H1 (cell line): ENCODE measurements at regions not wholly inside any gene's neighbourhood (a gene's known extent, or its start where the extent isn't known, plus 50 kb on each side); places are given as distances from the start of the nearest gene placed in this dataset.

Source experiments
- CTCF ChIA-PET: fragments of 300-600 bp; sonication (Branson Sonifier 250); formaldehyde crosslinking; loops from one replicate; lab custom pipeline; 2021; ENCODE audit not compliant: partially characterized antibody; lab: Charles Lee
- POLR2A ChIA-PET: fragments of 300-600 bp; sonication (Branson Sonifier 250); formaldehyde crosslinking; loops from one replicate; lab custom pipeline; 2021; ENCODE audit warnings: inconsistent platforms; ENCODE audit not compliant: partially characterized antibody; lab: Charles Lee
- DNase-seq, 2 experiments: peaks; one replicate each; pipeline versions ENCODE4 v3.0.0 to v3.0.0-alpha.2; 2010 to 2022; ENCODE audit warnings: low spot score in 2 of 2, low read depth in 1 of 2, mixed read lengths in 1 of 2
- FAIRE-seq: peaks from 2 replicates; lab custom pipeline; 2011; peaks lifted over from hg19 to GRCh38; lab: Jason Lieb, UNC
- H2AFZ ChIP-seq: 2 replicates; pipeline ENCODE4 v1.8.1; 2012; ENCODE audit warnings: low read length, inconsistent platforms
- H2AK5ac ChIP-seq: 2 replicates; pipeline ENCODE4 v1.6.1; 2013; ENCODE audit warnings: low read depth, low read length
- H2BK120ac ChIP-seq: replicated peaks from 2 replicates; pipeline ENCODE3; 2013; ENCODE audit warnings: low read depth, low read length, inconsistent platforms
- H2BK12ac ChIP-seq: 2 replicates; pipeline ENCODE4 v1.6.1; 2013; ENCODE audit warnings: low read depth, low read length
- H2BK15ac ChIP-seq: 2 replicates; pipeline ENCODE4 v1.6.1; 2013; ENCODE audit warnings: low read length
- H2BK20ac ChIP-seq: 2 replicates; pipeline ENCODE4 v1.6.1; 2013; ENCODE audit warnings: low read length
- H2BK5ac ChIP-seq: 2 replicates; pipeline ENCODE4 v1.6.1; 2013; ENCODE audit warnings: low read depth, low read length
- H3K14ac ChIP-seq: 2 replicates; pipeline ENCODE4 v1.6.1; 2013; ENCODE audit warnings: inconsistent platforms; ENCODE audit not compliant: insufficient read length
- H3K18ac ChIP-seq: 2 replicates; pipeline ENCODE4 v1.6.1; 2013; ENCODE audit warnings: low read length; ENCODE audit errors: extremely low read depth
- H3K23ac ChIP-seq: 2 replicates; pipeline ENCODE4 v1.6.1; 2013; ENCODE audit warnings: inconsistent platforms; ENCODE audit not compliant: insufficient read length
- H3K23me2 ChIP-seq: 2 replicates; pipeline ENCODE4 v1.6.1; 2013; ENCODE audit warnings: low read depth, low read length
- H3K27ac ChIP-seq: 2 replicates; pipeline ENCODE4 v1.6.1; 2011; ENCODE audit warnings: low read depth, low read length, inconsistent platforms
- H3K27me3 ChIP-seq, 4 experiments: replicated peaks in 1 of 4; 1 replicate in 1 of 4; 2 replicates in 3 of 4; pipeline versions ENCODE4 v1.6.1 to v1.8.1; 2011 to 2013; ENCODE audit warnings: low read length in 3 of 4, mild to moderate bottlenecking in 3 of 4, inconsistent platforms in 2 of 4, mixed read lengths in 2 of 4, moderate library complexity in 1 of 4; ENCODE audit not compliant: control insufficient read depth in 3 of 4, insufficient read depth in 3 of 4; ENCODE audit errors: extremely low read depth in 1 of 4
- H3K36me3 ChIP-seq, 4 experiments: 2 replicates each; pipeline versions ENCODE4 v1.6.1 to v1.8.1; 2011 to 2013; ENCODE audit warnings: mild to moderate bottlenecking in 4 of 4, low read length in 3 of 4, moderate library complexity in 2 of 4, control low read depth in 1 of 4, inconsistent platforms in 1 of 4; ENCODE audit not compliant: insufficient read depth in 4 of 4, control insufficient read depth in 2 of 4
- H3K4ac ChIP-seq: replicated peaks from 2 replicates; pipeline ENCODE3; 2013; ENCODE audit warnings: low read length, low read depth, mixed read lengths, inconsistent platforms; ENCODE audit not compliant: insufficient read length
- H3K4me1 ChIP-seq, 4 experiments: replicated peaks in 1 of 4; 1 replicate in 1 of 4; 2 replicates in 3 of 4; pipeline versions ENCODE4 v1.6.1 to v1.8.1; 2011 to 2013; ENCODE audit warnings: low read length in 3 of 4, inconsistent platforms in 2 of 4, mixed read lengths in 1 of 4; ENCODE audit not compliant: insufficient read depth in 4 of 4, control insufficient read depth in 3 of 4
- H3K4me2 ChIP-seq, 2 experiments: 2 replicates each; pipeline versions ENCODE4 v1.6.1 to v1.8.1; 2011 to 2013; ENCODE audit warnings: low read depth in 2 of 2, low read length in 2 of 2, control low read depth in 1 of 2, inconsistent platforms in 1 of 2, mild to moderate bottlenecking in 1 of 2; ENCODE audit not compliant: insufficient read depth in 1 of 2
- H3K4me3 ChIP-seq, 4 experiments: fragments of 200-600, 300-600 bp in 1 of 4; sonication (generic), shearing (Covaris generic), sonication (Bioruptor Twin) in 1 of 4; 2 replicates each; pipeline versions ENCODE4 v1.5.1 to v1.8.1; 2011 to 2016; ENCODE audit warnings: low read length in 4 of 4, low read depth in 3 of 4, control low read depth in 2 of 4, inconsistent platforms in 2 of 4, mild to moderate bottlenecking in 2 of 4, mixed read lengths in 1 of 4, moderate library complexity in 1 of 4; ENCODE audit not compliant: insufficient read depth in 2 of 4; ENCODE audit errors: extremely low read depth in 1 of 4
- H3K56ac ChIP-seq: replicated peaks from 2 replicates; pipeline ENCODE3; 2013; ENCODE audit warnings: low read depth, mild to moderate bottlenecking, mixed read lengths, low read length, inconsistent platforms; ENCODE audit not compliant: insufficient read length
- H3K79me1 ChIP-seq: 2 replicates; pipeline ENCODE4 v1.6.1; 2013; ENCODE audit warnings: low read depth, low read length, control low read depth
- H3K79me2 ChIP-seq, 2 experiments: 2 replicates each; pipeline versions ENCODE4 v1.6.1 to v1.8.1; 2012 to 2013; ENCODE audit warnings: low read length in 2 of 2, mild to moderate bottlenecking in 2 of 2, inconsistent platforms in 1 of 2; ENCODE audit not compliant: insufficient read depth in 2 of 2, control insufficient read depth in 1 of 2
- H3K9ac ChIP-seq, 4 experiments: replicated peaks in 1 of 4; 1 replicate in 1 of 4; 2 replicates in 3 of 4; pipeline versions ENCODE4 v1.6.1 to v1.8.1; 2011 to 2013; ENCODE audit warnings: low read depth in 3 of 4, low read length in 3 of 4, control low read depth in 2 of 4, mild to moderate bottlenecking in 2 of 4, moderate library complexity in 2 of 4, inconsistent platforms in 1 of 4; ENCODE audit errors: extremely low read depth in 1 of 4
- H3K9me3 ChIP-seq, 2 experiments: 2 replicates each; pipeline versions ENCODE4 v1.6.1 to v1.8.1; 2012 to 2013; ENCODE audit warnings: mild to moderate bottlenecking in 2 of 2, moderate library complexity in 2 of 2, control low read depth in 1 of 2, inconsistent platforms in 1 of 2, low read depth in 1 of 2, low read length in 1 of 2, mixed read lengths in 1 of 2; ENCODE audit not compliant: insufficient read depth in 2 of 2
- H4K20me1 ChIP-seq, 2 experiments: replicated peaks in 1 of 2; 2 replicates each; pipeline versions ENCODE3 to v1.8.1; 2011 to 2013; ENCODE audit warnings: inconsistent platforms in 2 of 2, low read length in 2 of 2, mild to moderate bottlenecking in 1 of 2; ENCODE audit not compliant: insufficient read depth in 2 of 2, control insufficient read depth in 1 of 2
- H4K5ac ChIP-seq: 2 replicates; pipeline ENCODE4 v1.6.1; 2013; ENCODE audit warnings: low read length, low read depth, mixed read lengths, inconsistent platforms; ENCODE audit not compliant: insufficient read length
- H4K8ac ChIP-seq: 2 replicates; pipeline ENCODE4 v1.8.0; 2013; ENCODE audit warnings: mild to moderate bottlenecking, moderate library complexity, low read length, inconsistent platforms; ENCODE audit not compliant: insufficient read depth; ENCODE audit errors: extremely low read depth
- H4K91ac ChIP-seq: replicated peaks from 2 replicates; pipeline ENCODE3; 2013; ENCODE audit warnings: low read length, mixed read lengths, inconsistent platforms; ENCODE audit not compliant: insufficient read length
- ASH2L ChIP-seq: fragments of 200-600, 300-600 bp; sonication (generic); IDR thresholded peaks from one replicate; pipeline ENCODE4 v1.7.1; 2017; ENCODE audit warnings: low read length
- BACH1 ChIP-seq: IDR thresholded peaks from 2 replicates; pipeline ENCODE4 v1.6.1; 2012; ENCODE audit warnings: low read length, improper control_type of control experiment
- CBX5 ChIP-seq: fragments of 300-800, 300-1000 bp; sonication (generic); IDR thresholded peaks from 2 replicates; pipeline ENCODE4 v1.7.1; 2016; ENCODE audit warnings: antibody characterized with exemption, low read length, low read depth
- CHD2 ChIP-seq: IDR thresholded peaks from 2 replicates; pipeline ENCODE4 v1.6.1; 2012; ENCODE audit warnings: low read length, improper control_type of control experiment
- EP300 ChIP-seq, 2 experiments: IDR thresholded peaks; 1 replicate in 1 of 2; 2 replicates in 1 of 2; pipeline ENCODE4 v1.6.1; 2011 to 2012; ENCODE audit warnings: low read depth in 2 of 2, low read length in 2 of 2, mild to moderate bottlenecking in 2 of 2, borderline replicate concordance in 1 of 2, inconsistent platforms in 1 of 2, moderate library complexity in 1 of 2
- HDAC2 ChIP-seq, 2 experiments: fragments of 300-600 bp in 1 of 2; sonication (generic) in 1 of 2; IDR thresholded peaks; 2 replicates each; pipeline ENCODE4 v1.6.1; 2011 to 2012; ENCODE audit warnings: low read depth in 2 of 2, low read length in 2 of 2, mild to moderate bottlenecking in 2 of 2, moderate library complexity in 2 of 2, borderline replicate concordance in 1 of 2, inconsistent platforms in 1 of 2
- MAFK ChIP-seq: IDR thresholded peaks from 2 replicates; pipeline ENCODE4 v1.6.1; 2012; ENCODE audit warnings: low read depth, mild to moderate bottlenecking, improper control_type of control experiment, low read length
- NRF1 ChIP-seq: IDR thresholded peaks from 2 replicates; pipeline ENCODE4 v1.6.1; 2011; ENCODE audit warnings: mild to moderate bottlenecking, low read depth, low read length, improper control_type of control experiment
- PHF8 ChIP-seq: fragments of 200-600 bp; sonication (generic); conservative IDR thresholded peaks from 2 replicates; pipeline ENCODE4 v1.7.1; 2012; ENCODE audit warnings: low read depth, mild to moderate bottlenecking, inconsistent platforms, low read length, moderate library complexity
- RXRA ChIP-seq: IDR thresholded peaks from 2 replicates; pipeline ENCODE4 v1.6.1; 2011; ENCODE audit warnings: low read depth, mild to moderate bottlenecking, low read length, moderate library complexity; ENCODE audit not compliant: insufficient read depth
- SIN3A ChIP-seq, 2 experiments: IDR thresholded peaks in 1 of 2; conservative IDR thresholded peaks in 1 of 2; 2 replicates each; pipeline ENCODE4 v1.6.1; 2011 to 2012; ENCODE audit warnings: low read length in 2 of 2, improper control_type of control experiment in 1 of 2, low read depth in 1 of 2, mild to moderate bottlenecking in 1 of 2
- SP1 ChIP-seq: IDR thresholded peaks from 2 replicates; pipeline ENCODE4 v1.6.1; 2011; ENCODE audit warnings: low read depth, low read length
- SP4 ChIP-seq: IDR thresholded peaks from 2 replicates; pipeline ENCODE4 v1.6.1; 2012; ENCODE audit warnings: low read length, inconsistent platforms
- ZNF274 ChIP-seq: IDR thresholded peaks from 2 replicates; pipeline ENCODE4 v1.7.0; 2012; ENCODE audit warnings: low read length, borderline replicate concordance; ENCODE audit errors: extremely low read depth
- TF ChIP-seq, protein P1 (sequence below): IDR thresholded peaks from 2 replicates; pipeline ENCODE4 v1.6.1; 2011; ENCODE audit warnings: low read depth, mild to moderate bottlenecking, low read length; ENCODE audit not compliant: insufficient read depth

DNA sequence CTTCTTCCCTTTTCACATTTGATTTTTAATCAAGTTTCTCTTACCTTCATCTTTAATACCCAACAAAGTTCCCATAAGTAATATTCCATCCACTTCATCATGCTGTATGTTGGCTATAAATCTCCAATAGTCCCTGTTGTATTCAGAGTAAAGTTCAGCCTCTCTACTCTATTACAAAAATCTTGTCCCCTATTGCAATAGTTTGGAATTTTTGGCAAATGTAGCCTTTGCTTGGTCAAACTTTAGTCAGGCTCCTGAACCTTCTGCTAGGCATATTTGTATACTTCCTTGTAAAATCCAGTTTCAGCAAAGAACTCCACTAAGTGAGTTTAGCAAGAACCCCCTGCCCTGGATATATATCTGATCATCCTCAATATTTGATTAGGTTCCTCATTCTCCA lies 54.0 kb upstream of the PACRGL start:
- Histone ChIP-seq H3K36me3 (no peaks in the 10 kb centered on the region), H2BK120ac (no peak overlapping the region), H2BK15ac (no peak overlapping the region), H2BK20ac (no peak overlapping the region), H3K14ac (no peak overlapping the region), H2AK5ac (no peak overlapping the region), H3K4me2 (no peak overlapping the region), H3K27ac (no peak overlapping the region), H3K79me1 (no peaks in the 10 kb centered on the region), H3K23ac (no peak overlapping the region), H2BK5ac (no peak overlapping the region), H2AFZ (no peak overlapping the region), H2BK12ac (no peak overlapping the region), H3K4me3 (no peak overlapping the region)
- CTCF ChIA-PET: interaction anchor here (0.6 to 1.0 kb wide), 2 partner anchors 251 to 1479 kb away, joined by 3 read pairs; no protein-coding TSS in a partner anchor
- no peak for FAIRE-seq
- POLR2A ChIA-PET: no interaction called here
- TF ChIP-seq BACH1 (no peak), MAFK (no peak), SP1 (no peak), SIN3A (conservative IDR thresholded peaks at IDR 0.05 in 1 of 2, IDR thresholded peaks at IDR 0.05 in 1 of 2; ENCODE audit: low read depth in 1 of 2, low read length in 2 of 2) (no peak), ASH2L (no peak), SP4 (no peak), CHD2 (no peak), CBX5 (no peak), NRF1 (no peak), ZNF274 (no peak), EP300 (IDR thresholded peaks at IDR 0.05; ENCODE audit: borderline replicate concordance in 1 of 2, low read depth in 2 of 2, low read length in 2 of 2) (no peak), PHF8 (no peak), HDAC2 (IDR thresholded peaks at IDR 0.05; ENCODE audit: borderline replicate concordance in 1 of 2, low read depth in 2 of 2, low read length in 2 of 2) (no peak), RXRA (no peak)
- TF ChIP-seq, protein P1, sequence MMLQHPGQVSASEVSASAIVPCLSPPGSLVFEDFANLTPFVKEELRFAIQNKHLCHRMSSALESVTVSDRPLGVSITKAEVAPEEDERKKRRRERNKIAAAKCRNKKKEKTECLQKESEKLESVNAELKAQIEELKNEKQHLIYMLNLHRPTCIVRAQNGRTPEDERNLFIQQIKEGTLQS: no peak
- TF ChIP-seq, all 59 proteins: peak for 0
- Histone ChIP-seq H3K18ac (no peak overlapping the region), H3K27me3 (no peaks in the 10 kb centered on the region), H3K9ac (no peak overlapping the region), H4K91ac (no peak overlapping the region), H3K4me1 (no peaks in the 10 kb centered on the region), H3K79me2 (no peaks in the 10 kb centered on the region), H4K5ac (no peak overlapping the region), H4K20me1 (no peaks in the 10 kb centered on the region), H3K9me3 (no peaks in the 10 kb centered on the region), H3K4ac (no peak overlapping the region), H3K23me2 (no peaks in the 10 kb centered on the region), H3K56ac (no peak overlapping the region), H4K8ac (no peak overlapping the region)
- no peak for DNase-seq
